OCI-LY3 (cell line): ENCODE measurements at regions not wholly inside any gene's neighbourhood (a gene's known extent, or its start where the extent isn't known, plus 50 kb on each side); places are given as distances from the start of the nearest gene placed in this dataset.

Source experiments
- EZH2phosphoT487 ChIP-seq: fragments of 200-600 bp; shearing (Covaris generic); IDR thresholded peaks from 2 replicates; pipeline ENCODE4 v1.6.1; 2018; ENCODE audit warnings: antibody characterized with exemption, mixed run types, low read depth
- TF ChIP-seq, protein P1 (sequence below): fragments of 200-600, 300-600 bp; sonication (generic); IDR thresholded peaks from 2 replicates; pipeline ENCODE4 v1.5.1; 2014; ENCODE audit warnings: antibody characterized with exemption, low read length, low read depth

DNA sequence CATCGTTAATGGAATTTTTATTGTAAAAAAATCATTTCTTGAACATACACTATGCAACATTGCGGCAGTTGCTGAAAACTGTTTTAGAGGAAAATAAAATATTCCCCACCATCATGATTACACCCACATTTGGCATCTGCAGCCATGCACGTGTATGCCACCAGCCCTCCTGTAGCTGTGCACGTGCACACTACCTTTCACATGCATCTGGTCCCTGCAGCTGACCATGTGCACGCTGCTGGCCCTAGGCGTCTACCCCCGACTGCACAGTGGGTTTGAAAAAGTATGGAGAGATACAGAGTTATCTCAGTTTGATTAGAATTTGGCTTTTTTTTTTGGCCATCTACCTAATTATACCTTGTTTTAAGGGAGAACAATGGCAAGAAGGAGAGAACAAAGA is 569.8 kb upstream of the IGFBP7 start:
- TF ChIP-seq, protein P1, sequence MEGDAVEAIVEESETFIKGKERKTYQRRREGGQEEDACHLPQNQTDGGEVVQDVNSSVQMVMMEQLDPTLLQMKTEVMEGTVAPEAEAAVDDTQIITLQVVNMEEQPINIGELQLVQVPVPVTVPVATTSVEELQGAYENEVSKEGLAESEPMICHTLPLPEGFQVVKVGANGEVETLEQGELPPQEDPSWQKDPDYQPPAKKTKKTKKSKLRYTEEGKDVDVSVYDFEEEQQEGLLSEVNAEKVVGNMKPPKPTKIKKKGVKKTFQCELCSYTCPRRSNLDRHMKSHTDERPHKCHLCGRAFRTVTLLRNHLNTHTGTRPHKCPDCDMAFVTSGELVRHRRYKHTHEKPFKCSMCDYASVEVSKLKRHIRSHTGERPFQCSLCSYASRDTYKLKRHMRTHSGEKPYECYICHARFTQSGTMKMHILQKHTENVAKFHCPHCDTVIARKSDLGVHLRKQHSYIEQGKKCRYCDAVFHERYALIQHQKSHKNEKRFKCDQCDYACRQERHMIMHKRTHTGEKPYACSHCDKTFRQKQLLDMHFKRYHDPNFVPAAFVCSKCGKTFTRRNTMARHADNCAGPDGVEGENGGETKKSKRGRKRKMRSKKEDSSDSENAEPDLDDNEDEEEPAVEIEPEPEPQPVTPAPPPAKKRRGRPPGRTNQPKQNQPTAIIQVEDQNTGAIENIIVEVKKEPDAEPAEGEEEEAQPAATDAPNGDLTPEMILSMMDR = no peak
- no peak for TF ChIP-seq EZH2phosphoT487
